ENCODE measurements at regions not wholly inside any gene's neighbourhood (a gene's known extent, or its start where the extent isn't known, plus 50 kb on each side); places are given as distances from the start of the nearest gene placed in this dataset.

DNA sequence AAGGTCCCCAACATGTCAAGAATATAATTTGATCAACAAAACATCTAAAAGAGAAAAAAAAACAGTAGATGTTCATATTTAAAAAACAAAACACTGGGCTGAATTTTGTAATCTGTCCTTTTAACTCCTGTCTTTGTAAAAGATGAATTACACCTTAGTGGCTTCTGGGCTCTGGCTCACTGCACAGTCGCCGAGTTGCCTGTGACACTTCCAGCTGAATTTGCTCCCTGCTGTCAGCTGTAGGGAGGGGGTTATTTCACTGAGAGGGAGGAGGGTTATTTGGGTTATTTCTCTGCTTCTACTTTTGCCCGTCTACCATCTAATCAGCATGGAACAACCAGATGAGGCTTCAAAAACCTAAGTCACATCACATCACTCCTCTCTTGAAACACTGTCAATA is 193.0 kb upstream of the ZC3H12A start:
- Histone ChIP-seq H3K9me3 (replicated peaks; ENCODE audit: control insufficient read depth, insufficient read depth, low read length) (no peaks in the 10 kb centered on the region), H3K27me3 (ENCODE audit: control insufficient read depth in 2 of 2, insufficient read depth in 2 of 2, low read length in 2 of 2) (no peaks in the 10 kb centered on the region), H2AFZ (ENCODE audit: low read depth, low read length) (no peak overlapping the region), H3K36me3 (ENCODE audit: control insufficient read depth in 2 of 2, extremely low read depth in 1 of 2, insufficient read depth in 2 of 2, low read length in 2 of 2) (no peaks in the 10 kb centered on the region), H3K79me2 (ENCODE audit: control insufficient read depth, insufficient read depth, low read length) (no peaks in the 10 kb centered on the region), H3K9me1 (replicated peaks; ENCODE audit: control insufficient read depth, extremely low read depth, insufficient read depth, low read length) (no peaks in the 10 kb centered on the region), H3K4me2 (ENCODE audit: insufficient read depth, low read length) (no peak overlapping the region), H3K9ac (replicated peaks; ENCODE audit: extremely low read depth, insufficient read depth, low read length) (no peak overlapping the region), H4K20me1 (replicated peaks; ENCODE audit: control insufficient read depth, extremely low read depth, insufficient read depth, low read length) (no peaks in the 10 kb centered on the region), H3K27ac (ENCODE audit: insufficient read depth, low read depth, low read length) (no peak overlapping the region), H3K4me1 (ENCODE audit: control insufficient read depth, extremely low read depth, insufficient read depth, low read length) (no peaks in the 10 kb centered on the region), H3K4me3 (replicated peaks in 1 of 3; ENCODE audit: insufficient read depth in 1 of 3, low read depth in 1 of 3, low read length in 3 of 3) (no peak overlapping the region)
- intact Hi-C loops (cut with micrococcal nuclease) (no loop called here), dilution Hi-C loops (cut with MboI; ENCODE audit: extremely low pct_ligation_motif_present, low sequenced_read_pairs) (no loop called here)
- no peak for FAIRE-seq
- ChIA-PET POLR2A (no interaction called here), CTCF (no interaction called here)
- no peak for DNase-seq (ENCODE audit: low read depth, low spot score)
- BruUV-seq (replicated peaks) = no TSS peak
- TF ChIP-seq JUN (IDR thresholded peaks at IDR 0.05; ENCODE audit: borderline replicate concordance, insufficient read depth, insufficient read length, low read depth) (no peak), POLR2A (IDR thresholded peaks at IDR 0.05; ENCODE audit: low read depth, low read length) (no peak), MYC (IDR thresholded peaks at IDR 0.05; ENCODE audit: low read depth, low read length) (no peak), EZH2 (IDR thresholded peaks at IDR 0.05; ENCODE audit: borderline replicate concordance, low read depth, low read length, severe bottlenecking) (no peak), POLR2AphosphoS5 (IDR thresholded peaks at IDR 0.05; ENCODE audit: insufficient read depth, low read depth, low read length) (no peak), FOS (IDR thresholded peaks at IDR 0.05; ENCODE audit: borderline replicate concordance, insufficient read depth, low read length) (no peak), GATA2 (IDR thresholded peaks at IDR 0.05; ENCODE audit: insufficient read depth, insufficient read length, low read depth, low read length) (no peak)
- TF ChIP-seq, protein P1, sequence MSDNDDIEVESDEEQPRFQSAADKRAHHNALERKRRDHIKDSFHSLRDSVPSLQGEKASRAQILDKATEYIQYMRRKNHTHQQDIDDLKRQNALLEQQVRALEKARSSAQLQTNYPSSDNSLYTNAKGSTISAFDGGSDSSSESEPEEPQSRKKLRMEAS (IDR thresholded peaks at IDR 0.05; ENCODE audit: insufficient read depth, insufficient read length) = no peak
- TF ChIP-seq, protein P2, sequence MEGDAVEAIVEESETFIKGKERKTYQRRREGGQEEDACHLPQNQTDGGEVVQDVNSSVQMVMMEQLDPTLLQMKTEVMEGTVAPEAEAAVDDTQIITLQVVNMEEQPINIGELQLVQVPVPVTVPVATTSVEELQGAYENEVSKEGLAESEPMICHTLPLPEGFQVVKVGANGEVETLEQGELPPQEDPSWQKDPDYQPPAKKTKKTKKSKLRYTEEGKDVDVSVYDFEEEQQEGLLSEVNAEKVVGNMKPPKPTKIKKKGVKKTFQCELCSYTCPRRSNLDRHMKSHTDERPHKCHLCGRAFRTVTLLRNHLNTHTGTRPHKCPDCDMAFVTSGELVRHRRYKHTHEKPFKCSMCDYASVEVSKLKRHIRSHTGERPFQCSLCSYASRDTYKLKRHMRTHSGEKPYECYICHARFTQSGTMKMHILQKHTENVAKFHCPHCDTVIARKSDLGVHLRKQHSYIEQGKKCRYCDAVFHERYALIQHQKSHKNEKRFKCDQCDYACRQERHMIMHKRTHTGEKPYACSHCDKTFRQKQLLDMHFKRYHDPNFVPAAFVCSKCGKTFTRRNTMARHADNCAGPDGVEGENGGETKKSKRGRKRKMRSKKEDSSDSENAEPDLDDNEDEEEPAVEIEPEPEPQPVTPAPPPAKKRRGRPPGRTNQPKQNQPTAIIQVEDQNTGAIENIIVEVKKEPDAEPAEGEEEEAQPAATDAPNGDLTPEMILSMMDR (IDR thresholded peaks at IDR 0.05; ENCODE audit: extremely low read depth in 1 of 2, insufficient read depth in 1 of 2, low read depth in 1 of 2, low read length in 2 of 2) = no peak

Measured in endothelial cell of umbilical vein (primary cell).